Trophoblast cell (in vitro differentiated cells and primary cell): ENCODE measurements at regions not wholly inside any gene's neighbourhood (a gene's known extent, or its start where the extent isn't known, plus 50 kb on each side); places are given as distances from the start of the nearest gene placed in this dataset.
A peak's percentile ranks its signal among the peaks of the same experiment; 100 is the strongest.

ENCODE experiments used
- DNase-seq, 2 donors: peaks; one replicate each; pipeline ENCODE4 v3.0.0-alpha.2; 2016
- H2AFZ ChIP-seq: 2 replicates; pipeline ENCODE4 v1.6.1; 2013; ENCODE audit warnings: low read length, moderate library complexity, mild to moderate bottlenecking; ENCODE audit not compliant: insufficient read depth, poor library complexity
- H2AK5ac ChIP-seq: 2 replicates; pipeline ENCODE4 v1.6.1; 2013; ENCODE audit warnings: mild to moderate bottlenecking, low read length
- H2BK120ac ChIP-seq: 2 replicates; pipeline ENCODE4 v1.6.1; 2013; ENCODE audit warnings: low read length, mild to moderate bottlenecking, moderate library complexity; ENCODE audit not compliant: insufficient read depth, poor library complexity
- H2BK12ac ChIP-seq: 2 replicates; pipeline ENCODE4 v1.6.1; 2013; ENCODE audit warnings: mild to moderate bottlenecking, low read length, moderate library complexity
- H2BK5ac ChIP-seq: 2 replicates; pipeline ENCODE4 v1.6.1; 2013; ENCODE audit warnings: low read length, low read depth, moderate library complexity, mild to moderate bottlenecking; ENCODE audit not compliant: poor library complexity
- H3K14ac ChIP-seq: 2 replicates; pipeline ENCODE4 v1.6.1; 2013; ENCODE audit warnings: mild to moderate bottlenecking, low read length
- H3K18ac ChIP-seq: 2 replicates; pipeline ENCODE4 v1.6.1; 2013; ENCODE audit warnings: mild to moderate bottlenecking, low read length
- H3K23ac ChIP-seq: 2 replicates; pipeline ENCODE4 v1.6.1; 2013; ENCODE audit warnings: low read length
- H3K27ac ChIP-seq: 2 replicates; pipeline ENCODE4 v1.5.1; 2013; ENCODE audit warnings: low read depth, mild to moderate bottlenecking, inconsistent platforms, low read length, moderate library complexity
- H3K27me3 ChIP-seq: 2 replicates; pipeline ENCODE4 v1.6.1; 2013; ENCODE audit warnings: inconsistent platforms, mild to moderate bottlenecking, low read length, moderate library complexity; ENCODE audit not compliant: insufficient read depth
- H3K36me3 ChIP-seq, 2 experiments: 1 replicate in 1 of 2; 2 replicates in 1 of 2; pipeline ENCODE4 v1.6.1; 2013; ENCODE audit warnings: low read length in 2 of 2, mild to moderate bottlenecking in 2 of 2, moderate library complexity in 1 of 2; ENCODE audit not compliant: insufficient read depth in 2 of 2, control insufficient read depth in 1 of 2
- H3K4ac ChIP-seq: 2 replicates; pipeline ENCODE4 v1.6.1; 2013; ENCODE audit warnings: low read depth, mild to moderate bottlenecking, low read length, moderate library complexity
- H3K4me1 ChIP-seq, 2 experiments: 1 replicate in 1 of 2; 2 replicates in 1 of 2; pipeline ENCODE4 v1.6.1; 2013; ENCODE audit warnings: low read length in 2 of 2, mild to moderate bottlenecking in 2 of 2, moderate library complexity in 1 of 2; ENCODE audit not compliant: insufficient read depth in 2 of 2, control insufficient read depth in 1 of 2
- H3K4me2 ChIP-seq: 2 replicates; pipeline ENCODE4 v1.6.1; 2013; ENCODE audit warnings: inconsistent platforms, mild to moderate bottlenecking, low read length, moderate library complexity
- H3K4me3 ChIP-seq: 2 replicates; pipeline ENCODE4 v1.5.1; 2013; ENCODE audit warnings: mild to moderate bottlenecking, low read depth, low read length, inconsistent platforms
- H3K79me1 ChIP-seq: one replicate; pipeline ENCODE4 v1.6.1; 2013; ENCODE audit warnings: low read length
- H3K79me2 ChIP-seq: 2 replicates; pipeline ENCODE4 v1.6.1; 2013; ENCODE audit warnings: low read length, mild to moderate bottlenecking; ENCODE audit not compliant: control insufficient read depth, insufficient read depth, poor library complexity
- H3K9ac ChIP-seq: 2 replicates; pipeline ENCODE4 v1.6.1; 2013; ENCODE audit warnings: mild to moderate bottlenecking, low read length
- H3K9me3 ChIP-seq: 2 replicates; pipeline ENCODE4 v1.6.1; 2013; ENCODE audit warnings: low read depth, mild to moderate bottlenecking, control low read depth, inconsistent platforms, low read length; ENCODE audit not compliant: insufficient read depth
- H4K12ac ChIP-seq: 2 replicates; pipeline ENCODE4 v1.6.1; 2013; ENCODE audit warnings: low read depth, mild to moderate bottlenecking, low read length, moderate library complexity
- H4K8ac ChIP-seq: 2 replicates; pipeline ENCODE4 v1.6.1; 2013; ENCODE audit warnings: low read depth, mild to moderate bottlenecking, low read length, moderate library complexity
- H4K91ac ChIP-seq: one replicate; pipeline ENCODE4 v1.6.1; 2013; ENCODE audit warnings: low read depth, mild to moderate bottlenecking, low read length, moderate library complexity
- WGBS: extraction: QIAGEN DNeasy Blood & Tissue Kit; methylation state at CpG from one replicate; pipeline ENCODE4 v1.1.7; 2013; ENCODE audit warnings: missing lambda C conversion rate; ENCODE audit not compliant: insufficient read length, insufficient coverage; ENCODE audit errors: extremely low coverage; 5-methylcytosine and 5-hydroxymethylcytosine counted together

DNA sequence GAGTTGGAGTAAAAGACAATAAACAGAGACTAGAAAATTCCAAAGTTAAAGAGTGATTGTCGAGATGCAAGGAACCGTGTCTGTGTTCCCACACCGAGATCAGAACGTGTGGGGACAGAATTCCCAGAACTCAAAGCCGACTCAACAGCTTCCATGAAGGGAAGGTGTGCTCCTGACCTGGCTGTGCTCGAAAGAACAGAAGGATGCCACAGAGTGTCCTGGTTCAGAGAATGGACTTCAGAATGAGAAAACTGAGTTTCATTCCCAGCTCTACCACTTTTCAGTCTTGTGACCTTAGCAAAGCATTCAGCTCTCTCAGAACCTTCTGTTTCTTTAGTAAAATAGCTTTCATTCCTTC, 420.0 kb upstream of the SLC30A5 start:
- no peak overlapping the region for H4K91ac ChIP-seq
- no peaks in the 10 kb centered on the region for H3K79me1 ChIP-seq
- no peak overlapping the region for H4K12ac ChIP-seq
- no peaks in the 10 kb centered on the region for H3K9me3 ChIP-seq
- H3K4me3 ChIP-seq, result no peak overlapping the region
- H3K79me2 ChIP-seq, result no peaks in the 10 kb centered on the region
- no peaks in the 10 kb centered on the region for H3K27me3 ChIP-seq
- H2AK5ac ChIP-seq, result no peak overlapping the region
- no peak for DNase-seq
- no peaks in the 10 kb centered on the region for H3K36me3 ChIP-seq
- H3K18ac ChIP-seq, result no peak overlapping the region
- no peak overlapping the region for H3K4ac ChIP-seq
- H3K4me1 ChIP-seq, result peaks cover 5 to 14% of the 10 kb centered on the region in 2 experiments
- WGBS, result no CpG with 5 or more reads among the region's 6 CpGs
- H2BK5ac ChIP-seq, result no peak overlapping the region
- H3K14ac ChIP-seq, result no peak overlapping the region
- peak overlapping the region; percentile 23 for H3K27ac ChIP-seq
- no peak overlapping the region for H3K4me2 ChIP-seq
- H2BK12ac ChIP-seq, result no peak overlapping the region
- H2BK120ac ChIP-seq, result no peak overlapping the region
- H3K23ac ChIP-seq, result no peak overlapping the region
- H4K8ac ChIP-seq, result no peak overlapping the region
- no peak overlapping the region for H3K9ac ChIP-seq
- no peak overlapping the region for H2AFZ ChIP-seq

DNA sequence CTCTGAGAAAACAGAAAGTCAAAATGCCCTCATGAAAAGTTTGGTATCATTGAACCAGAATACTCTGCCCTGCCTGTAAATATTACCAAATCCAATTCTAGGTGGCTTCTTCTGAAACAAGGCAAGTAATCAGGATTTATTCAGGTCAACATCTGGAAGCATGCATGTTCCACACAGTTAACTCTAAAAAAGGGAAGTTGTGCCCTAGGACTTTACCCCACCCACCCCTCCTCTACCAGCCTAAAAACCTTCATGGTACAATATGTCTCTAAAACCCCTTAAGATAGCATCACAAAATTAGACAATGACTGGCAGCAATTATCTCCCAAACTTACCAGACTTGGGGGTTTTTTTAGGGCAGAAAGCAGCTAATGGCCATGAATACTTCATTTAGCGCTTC, 414.8 kb upstream of the SLC30A5 start:
- Histone ChIP-seq H2BK5ac (no peak overlapping the region), H3K4ac (no peak overlapping the region)
- no CpG with 5 or more reads among the region's 1 CpG for WGBS

DNA sequence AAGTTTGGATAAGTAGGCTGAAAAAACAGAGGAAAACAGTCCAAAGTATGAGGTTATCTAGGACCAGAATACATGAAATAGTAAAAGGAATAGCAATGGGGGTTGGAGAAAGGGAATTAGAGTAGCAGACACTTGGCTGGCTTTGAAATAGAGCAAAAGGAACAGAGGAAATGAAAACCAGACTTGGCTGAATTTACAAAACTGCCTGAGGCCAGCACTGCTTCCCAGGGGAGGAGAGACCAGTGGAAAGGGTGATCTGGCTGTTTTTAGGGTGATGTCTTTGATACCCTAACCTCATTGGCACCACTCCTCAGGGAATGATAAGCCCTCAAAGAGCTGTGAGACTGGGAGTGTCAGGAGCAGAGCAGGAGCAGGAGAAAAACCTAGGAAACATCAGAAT, 413.4 kb upstream of the SLC30A5 start:
- Histone ChIP-seq H3K9me3 (peaks cover 2% of the 10 kb centered on the region), H4K91ac (peak overlapping the region; percentile 64), H3K14ac (peak overlapping the region; percentile 11), H3K4me1 (peaks cover 16 to 22% of the 10 kb centered on the region in 2 experiments), H3K27me3 (no peaks in the 10 kb centered on the region), H3K4me2 (no peak overlapping the region), H2AFZ (no peak overlapping the region), H4K12ac (no peak overlapping the region), H3K79me1 (peaks cover 19% of the 10 kb centered on the region), H3K23ac (no peak overlapping the region), H2AK5ac (peak overlapping the region; percentile 70), H3K4ac (peak overlapping the region; percentile 3), H3K79me2 (no peaks in the 10 kb centered on the region), H2BK5ac (peak overlapping the region; percentile 77), H3K9ac (no peak overlapping the region), H2BK120ac (peak overlapping the region; percentile 29), H3K4me3 (no peak overlapping the region), H2BK12ac (peak overlapping the region; percentile 58), H3K18ac (peak overlapping the region; percentile 11), H3K36me3 (no peaks in the 10 kb centered on the region), H4K8ac (no peak overlapping the region), H3K27ac (peak overlapping the region; percentile 83)
- no peak for DNase-seq

More for the DNA sequence above, 414.8 kb upstream of the SLC30A5 start:
- no peak overlapping the region for H3K18ac ChIP-seq
- H4K91ac ChIP-seq, result no peak overlapping the region
- no peak for DNase-seq
- H3K9me3 ChIP-seq, result no peaks in the 10 kb centered on the region
- no peak overlapping the region for H3K4me3 ChIP-seq
- H3K36me3 ChIP-seq, result no peaks in the 10 kb centered on the region
- no peaks in the 10 kb centered on the region for H3K79me2 ChIP-seq
- H2AK5ac ChIP-seq, result no peak overlapping the region
- no peak overlapping the region for H3K14ac ChIP-seq
- no peak overlapping the region for H2BK12ac ChIP-seq
- no peaks in the 10 kb centered on the region for H3K27me3 ChIP-seq
- H3K79me1 ChIP-seq, result peaks cover 19% of the 10 kb centered on the region
- H3K23ac ChIP-seq, result no peak overlapping the region
- no peak overlapping the region for H3K27ac ChIP-seq
- H3K4me2 ChIP-seq, result no peak overlapping the region
- no peak overlapping the region for H4K12ac ChIP-seq
- no peak overlapping the region for H2AFZ ChIP-seq
- no peak overlapping the region for H2BK120ac ChIP-seq
- H3K9ac ChIP-seq, result no peak overlapping the region
- H4K8ac ChIP-seq, result no peak overlapping the region
- H3K4me1 ChIP-seq, result peaks cover 16 to 27% of the 10 kb centered on the region in 2 experiments

DNA sequence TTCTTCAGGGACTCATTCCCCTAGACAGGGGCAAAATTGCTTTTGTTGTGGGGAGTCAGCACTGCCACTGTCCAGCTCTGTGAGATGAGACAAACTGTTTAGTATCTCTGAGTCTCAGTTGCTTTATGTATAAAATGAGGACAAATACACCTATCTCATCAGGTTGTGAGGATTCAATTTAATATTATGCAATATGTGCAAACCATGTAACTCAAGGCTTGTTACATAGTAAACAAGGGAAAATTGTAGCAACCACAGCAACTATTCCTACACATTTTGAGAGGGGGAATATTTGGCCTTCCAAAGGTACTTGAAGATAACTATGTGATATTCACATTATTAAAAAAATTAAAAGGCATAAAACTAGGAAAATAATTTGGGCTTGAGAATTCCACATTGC, 411.9 kb upstream of the SLC30A5 start:
- no peaks in the 10 kb centered on the region for H3K27me3 ChIP-seq
- no peak for DNase-seq
- H3K79me2 ChIP-seq, result no peaks in the 10 kb centered on the region
- no peak overlapping the region for H3K18ac ChIP-seq
- no peak overlapping the region for H3K14ac ChIP-seq
- no peak overlapping the region for H3K4me3 ChIP-seq
- H2BK5ac ChIP-seq, result no peak overlapping the region
- no peak overlapping the region for H3K4me2 ChIP-seq
- H4K8ac ChIP-seq, result no peak overlapping the region
- no peak overlapping the region for H3K27ac ChIP-seq
- peaks cover 19% of the 10 kb centered on the region for H3K79me1 ChIP-seq
- H2AFZ ChIP-seq, result no peak overlapping the region
- peaks cover 2% of the 10 kb centered on the region for H3K9me3 ChIP-seq
- no peak overlapping the region for H2BK12ac ChIP-seq
- H3K36me3 ChIP-seq, result no peaks in the 10 kb centered on the region
- no peak overlapping the region for H4K91ac ChIP-seq
- H4K12ac ChIP-seq, result no peak overlapping the region
- H3K4ac ChIP-seq, result no peak overlapping the region
- no peak overlapping the region for H3K9ac ChIP-seq
- no peak overlapping the region for H3K23ac ChIP-seq
- H2AK5ac ChIP-seq, result no peak overlapping the region
- H3K4me1 ChIP-seq, result peaks cover 16 to 22% of the 10 kb centered on the region in 2 experiments
- H2BK120ac ChIP-seq, result no peak overlapping the region
